ENCODE measurements at regions not wholly inside any gene's neighbourhood (a gene's known extent, or its start where the extent isn't known, plus 50 kb on each side); places are given as distances from the start of the nearest gene placed in this dataset.

DNA sequence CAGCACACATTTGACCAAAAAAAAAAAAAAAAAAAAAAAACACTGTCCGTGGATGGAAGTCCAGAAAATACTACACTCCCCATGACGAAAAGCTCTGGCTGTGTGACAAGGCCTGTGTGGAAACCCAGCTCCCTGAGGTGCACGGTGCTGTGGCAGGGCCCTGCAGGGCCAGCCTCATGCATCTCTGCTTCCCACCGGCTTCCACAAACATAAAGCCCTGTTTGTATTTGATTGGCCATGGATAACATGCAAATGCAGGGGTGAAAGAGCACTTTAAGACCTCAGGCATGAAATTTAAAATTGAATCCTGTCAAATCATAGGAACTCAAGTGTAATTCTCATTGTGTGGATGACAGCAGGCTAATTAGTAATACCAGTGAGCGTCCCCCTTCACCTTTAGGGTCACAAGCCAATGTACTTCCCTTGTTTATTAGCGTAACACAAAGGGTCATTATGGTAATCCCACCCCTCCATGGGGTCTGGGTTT lies 757.2 kb downstream of the GALR1 start:
- BruUV-seq (replicated peaks), result no TSS peak
- intact Hi-C loops (cut with micrococcal nuclease; ENCODE audit: unreplicated experiment), result no loop called here
- no peak for DNase-seq (ENCODE audit: low spot score)
- no peaks in the 10 kb centered on the region for H3K36me3 ChIP-seq (ENCODE audit: insufficient read depth, low read length, poor library complexity, severe bottlenecking)
- TF ChIP-seq EZH2 (IDR thresholded peaks at IDR 0.05; ENCODE audit: borderline replicate concordance, low read depth, low read length, poor library complexity, severe bottlenecking), result no peak
- TF ChIP-seq, protein P1, sequence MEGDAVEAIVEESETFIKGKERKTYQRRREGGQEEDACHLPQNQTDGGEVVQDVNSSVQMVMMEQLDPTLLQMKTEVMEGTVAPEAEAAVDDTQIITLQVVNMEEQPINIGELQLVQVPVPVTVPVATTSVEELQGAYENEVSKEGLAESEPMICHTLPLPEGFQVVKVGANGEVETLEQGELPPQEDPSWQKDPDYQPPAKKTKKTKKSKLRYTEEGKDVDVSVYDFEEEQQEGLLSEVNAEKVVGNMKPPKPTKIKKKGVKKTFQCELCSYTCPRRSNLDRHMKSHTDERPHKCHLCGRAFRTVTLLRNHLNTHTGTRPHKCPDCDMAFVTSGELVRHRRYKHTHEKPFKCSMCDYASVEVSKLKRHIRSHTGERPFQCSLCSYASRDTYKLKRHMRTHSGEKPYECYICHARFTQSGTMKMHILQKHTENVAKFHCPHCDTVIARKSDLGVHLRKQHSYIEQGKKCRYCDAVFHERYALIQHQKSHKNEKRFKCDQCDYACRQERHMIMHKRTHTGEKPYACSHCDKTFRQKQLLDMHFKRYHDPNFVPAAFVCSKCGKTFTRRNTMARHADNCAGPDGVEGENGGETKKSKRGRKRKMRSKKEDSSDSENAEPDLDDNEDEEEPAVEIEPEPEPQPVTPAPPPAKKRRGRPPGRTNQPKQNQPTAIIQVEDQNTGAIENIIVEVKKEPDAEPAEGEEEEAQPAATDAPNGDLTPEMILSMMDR (conservative IDR thresholded peaks at IDR 0.05; ENCODE audit: low read depth, low read length), result no peak
- CTCF ChIA-PET, result no interaction called here
- POLR2A ChIA-PET (ENCODE audit: low non-redundant PET), result no interaction called here
- H3K9me3 ChIP-seq (ENCODE audit: low read depth, low read length, poor library complexity, severe bottlenecking), result peaks cover 18% of the 10 kb centered on the region
- no peak overlapping the region for H3K27ac ChIP-seq (ENCODE audit: low read depth, low read length, poor library complexity, severe bottlenecking)
- no peaks in the 10 kb centered on the region for H3K27me3 ChIP-seq (replicated peaks; ENCODE audit: insufficient read depth, low read depth, low read length, poor library complexity)
- H3K4me1 ChIP-seq (ENCODE audit: insufficient read depth, low read length, poor library complexity, severe bottlenecking), result no peaks in the 10 kb centered on the region
- no peak overlapping the region for H3K4me3 ChIP-seq (ENCODE audit: low read depth, low read length, poor library complexity, severe bottlenecking)

DNA sequence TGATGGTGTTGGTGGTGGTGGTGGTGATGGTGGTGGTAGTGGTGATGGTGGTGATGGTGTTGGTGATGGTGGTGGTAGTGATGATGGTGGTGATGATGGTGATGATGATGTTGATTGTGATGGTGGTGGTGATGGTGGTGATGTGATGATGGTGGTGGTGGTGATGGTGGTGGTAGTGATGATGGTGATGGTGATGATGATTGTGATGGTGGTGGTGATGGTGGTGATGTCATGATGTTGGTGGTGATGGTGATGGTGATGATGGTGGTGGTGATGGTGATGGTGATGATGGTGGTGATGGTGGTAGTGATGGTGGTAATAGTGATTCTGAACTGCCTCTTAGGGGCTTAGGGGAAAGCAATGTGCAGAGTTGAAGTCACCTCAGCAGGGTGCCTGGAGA lies 760.7 kb downstream of the GALR1 start:
- no TSS peak for BruUV-seq (replicated peaks)
- Histone ChIP-seq H3K4me1 (ENCODE audit: insufficient read depth, low read length, poor library complexity, severe bottlenecking) (no peaks in the 10 kb centered on the region), H3K9me3 (ENCODE audit: low read depth, low read length, poor library complexity, severe bottlenecking) (peaks cover 16% of the 10 kb centered on the region), H3K27me3 (replicated peaks; ENCODE audit: insufficient read depth, low read depth, low read length, poor library complexity) (no peaks in the 10 kb centered on the region), H3K27ac (ENCODE audit: low read depth, low read length, poor library complexity, severe bottlenecking) (no peak overlapping the region), H3K4me3 (ENCODE audit: low read depth, low read length, poor library complexity, severe bottlenecking) (no peak overlapping the region), H3K36me3 (ENCODE audit: insufficient read depth, low read length, poor library complexity, severe bottlenecking) (no peaks in the 10 kb centered on the region)
- ChIA-PET CTCF (no interaction called here), POLR2A (ENCODE audit: low non-redundant PET) (no interaction called here)
- intact Hi-C loops (cut with micrococcal nuclease; ENCODE audit: unreplicated experiment), result no loop called here
- TF ChIP-seq, protein P1 (conservative IDR thresholded peaks at IDR 0.05; ENCODE audit: low read depth, low read length), result no peak
- TF ChIP-seq EZH2 (IDR thresholded peaks at IDR 0.05; ENCODE audit: borderline replicate concordance, low read depth, low read length, poor library complexity, severe bottlenecking), result no peak
- DNase-seq (ENCODE audit: low spot score), result no peak

DNA sequence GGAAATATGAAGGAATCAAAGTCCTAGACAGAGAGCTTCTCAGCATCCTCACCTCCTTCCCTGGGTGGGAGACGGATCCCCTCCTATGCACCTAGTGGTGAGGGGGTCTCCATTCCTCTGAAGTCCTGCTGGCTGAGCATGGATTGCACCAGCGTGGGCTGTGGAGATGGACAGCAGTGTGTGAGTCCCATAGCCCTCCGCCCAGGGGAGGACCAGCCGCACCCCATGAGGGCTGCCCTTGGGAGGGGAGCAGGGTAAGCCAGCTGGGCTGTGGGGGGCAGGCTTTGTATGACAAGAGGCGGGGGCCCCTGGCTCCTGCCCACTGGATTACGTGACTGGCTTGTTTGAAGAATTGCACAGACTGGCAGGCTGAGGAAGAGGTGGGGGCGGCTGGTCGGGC lies 768.2 kb downstream of the GALR1 start:
- intact Hi-C loops (cut with micrococcal nuclease; ENCODE audit: unreplicated experiment), result no loop called here
- TF ChIP-seq, protein P1 (conservative IDR thresholded peaks at IDR 0.05; ENCODE audit: low read depth, low read length), result no peak
- TF ChIP-seq EZH2 (IDR thresholded peaks at IDR 0.05; ENCODE audit: borderline replicate concordance, low read depth, low read length, poor library complexity, severe bottlenecking), result no peak
- Histone ChIP-seq H3K27me3 (replicated peaks; ENCODE audit: insufficient read depth, low read depth, low read length, poor library complexity) (no peaks in the 10 kb centered on the region), H3K4me3 (ENCODE audit: low read depth, low read length, poor library complexity, severe bottlenecking) (no peak overlapping the region), H3K4me1 (ENCODE audit: insufficient read depth, low read length, poor library complexity, severe bottlenecking) (no peaks in the 10 kb centered on the region), H3K27ac (ENCODE audit: low read depth, low read length, poor library complexity, severe bottlenecking) (no peak overlapping the region), H3K9me3 (ENCODE audit: low read depth, low read length, poor library complexity, severe bottlenecking) (peaks cover 24% of the 10 kb centered on the region), H3K36me3 (ENCODE audit: insufficient read depth, low read length, poor library complexity, severe bottlenecking) (no peaks in the 10 kb centered on the region)
- BruUV-seq (replicated peaks), result no TSS peak
- POLR2A ChIA-PET (ENCODE audit: low non-redundant PET), result no interaction called here
- DNase-seq (ENCODE audit: low spot score), result no peak
- CTCF ChIA-PET, result no interaction called here
